HepG2 (cell line): ENCODE measurements at regions not wholly inside any gene's neighbourhood (a gene's known extent, or its start where the extent isn't known, plus 50 kb on each side); places are given as distances from the start of the nearest gene placed in this dataset.

ENCODE experiments used
- REL ChIP-seq: sonication (generic); formaldehyde crosslinking; conservative IDR thresholded peaks from 2 replicates; pipeline ENCODE4 v1.8.0; 2022; ENCODE audit warnings: mild to moderate bottlenecking, missing genetic modification reagents, moderate library complexity
- RFX3 ChIP-seq: IDR thresholded peaks from 2 replicates; pipeline ENCODE4 v1.6.1; 2016; ENCODE audit warnings: missing biosample characterization, missing genetic modification reagents
- RNF2 ChIP-seq: fragments of 450-650 bp; conservative IDR thresholded peaks from 2 replicates; pipeline ENCODE4 v1.6.1; 2016; ENCODE audit warnings: low read depth
- SP2 ChIP-seq: sonication (generic); formaldehyde crosslinking; IDR thresholded peaks from 2 replicates; pipeline ENCODE4 v1.5.1; 2020; ENCODE audit warnings: mild to moderate bottlenecking, missing genetic modification reagents
- TP53 ChIP-seq: sonication (generic); formaldehyde crosslinking; conservative IDR thresholded peaks from 2 replicates; pipeline ENCODE4 v1.4.0; 2020; ENCODE audit warnings: missing genetic modification reagents
- ZNF737 ChIP-seq: sonication (generic); formaldehyde crosslinking; IDR thresholded peaks from 2 replicates; pipeline ENCODE4 v1.5.0; 2020; ENCODE audit warnings: missing genetic modification reagents, mild to moderate bottlenecking, borderline replicate concordance
- ZZZ3 ChIP-seq: sonication (generic); formaldehyde crosslinking; IDR thresholded peaks from 2 replicates; pipeline ENCODE4 v1.4.0; 2020; ENCODE audit warnings: missing genetic modification reagents, mild to moderate bottlenecking, borderline replicate concordance
- TF ChIP-seq, protein P1 (sequence below): sonication (generic); formaldehyde crosslinking; IDR thresholded peaks from 2 replicates; pipeline ENCODE4 v1.4.0; 2020; ENCODE audit warnings: missing genetic modification reagents
- TF ChIP-seq, protein P2 (sequence below), 2 experiments: IDR thresholded peaks; 2 replicates each; pipeline ENCODE4 v1.6.1; 2011 to 2012; ENCODE audit warnings: low read length in 2 of 2, borderline replicate concordance in 1 of 2, low read depth in 1 of 2, mild to moderate bottlenecking in 1 of 2, moderate library complexity in 1 of 2
- TF ChIP-seq, protein P3 (sequence below): sonication (generic); formaldehyde crosslinking; IDR thresholded peaks from 2 replicates; pipeline ENCODE4 v1.5.0; 2020; ENCODE audit warnings: missing genetic modification reagents
- TF ChIP-seq, protein P4 (sequence below): sonication (generic); formaldehyde crosslinking; IDR thresholded peaks from 2 replicates; pipeline ENCODE4 v1.8.1; 2022; ENCODE audit warnings: low read depth, mild to moderate bottlenecking, missing genetic modification reagents
- TF ChIP-seq, protein P5 (sequence below), 2 experiments: sonication (generic) in 1 of 2; formaldehyde crosslinking in 1 of 2; IDR thresholded peaks; 2 replicates each; pipeline versions ENCODE4 v1.4.0 to v1.6.1; 2018 to 2020; ENCODE audit warnings: missing genetic modification reagents in 2 of 2, borderline replicate concordance in 1 of 2, low read depth in 1 of 2, mild to moderate bottlenecking in 1 of 2, missing biosample characterization in 1 of 2

DNA sequence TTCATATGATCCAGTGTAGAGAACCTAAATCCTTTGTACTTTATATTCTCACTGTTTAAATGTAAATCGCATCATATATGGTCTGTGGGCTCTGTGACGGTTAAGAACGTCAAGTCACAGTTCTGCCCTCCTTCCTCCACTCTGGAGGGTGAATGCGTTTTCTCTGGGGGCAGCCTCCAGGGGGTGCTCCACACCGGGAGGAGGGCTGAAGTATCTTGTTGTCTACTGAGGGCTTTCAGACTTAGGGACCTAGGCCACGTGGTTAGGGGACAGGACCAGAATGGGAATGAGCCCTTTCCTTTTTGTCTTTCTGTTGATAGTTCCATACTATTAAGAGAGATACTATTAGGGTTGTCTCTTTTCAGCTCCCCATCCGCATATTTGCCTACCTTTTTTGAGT, 504.9 kb downstream of the FGF9 start:
- no peak for TF ChIP-seq RFX3
- TF ChIP-seq, protein P1, sequence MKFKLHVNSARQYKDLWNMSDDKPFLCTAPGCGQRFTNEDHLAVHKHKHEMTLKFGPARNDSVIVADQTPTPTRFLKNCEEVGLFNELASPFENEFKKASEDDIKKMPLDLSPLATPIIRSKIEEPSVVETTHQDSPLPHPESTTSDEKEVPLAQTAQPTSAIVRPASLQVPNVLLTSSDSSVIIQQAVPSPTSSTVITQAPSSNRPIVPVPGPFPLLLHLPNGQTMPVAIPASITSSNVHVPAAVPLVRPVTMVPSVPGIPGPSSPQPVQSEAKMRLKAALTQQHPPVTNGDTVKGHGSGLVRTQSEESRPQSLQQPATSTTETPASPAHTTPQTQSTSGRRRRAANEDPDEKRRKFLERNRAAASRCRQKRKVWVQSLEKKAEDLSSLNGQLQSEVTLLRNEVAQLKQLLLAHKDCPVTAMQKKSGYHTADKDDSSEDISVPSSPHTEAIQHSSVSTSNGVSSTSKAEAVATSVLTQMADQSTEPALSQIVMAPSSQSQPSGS (CRISPR knock-in tag), result no peak
- TF ChIP-seq, protein P2, sequence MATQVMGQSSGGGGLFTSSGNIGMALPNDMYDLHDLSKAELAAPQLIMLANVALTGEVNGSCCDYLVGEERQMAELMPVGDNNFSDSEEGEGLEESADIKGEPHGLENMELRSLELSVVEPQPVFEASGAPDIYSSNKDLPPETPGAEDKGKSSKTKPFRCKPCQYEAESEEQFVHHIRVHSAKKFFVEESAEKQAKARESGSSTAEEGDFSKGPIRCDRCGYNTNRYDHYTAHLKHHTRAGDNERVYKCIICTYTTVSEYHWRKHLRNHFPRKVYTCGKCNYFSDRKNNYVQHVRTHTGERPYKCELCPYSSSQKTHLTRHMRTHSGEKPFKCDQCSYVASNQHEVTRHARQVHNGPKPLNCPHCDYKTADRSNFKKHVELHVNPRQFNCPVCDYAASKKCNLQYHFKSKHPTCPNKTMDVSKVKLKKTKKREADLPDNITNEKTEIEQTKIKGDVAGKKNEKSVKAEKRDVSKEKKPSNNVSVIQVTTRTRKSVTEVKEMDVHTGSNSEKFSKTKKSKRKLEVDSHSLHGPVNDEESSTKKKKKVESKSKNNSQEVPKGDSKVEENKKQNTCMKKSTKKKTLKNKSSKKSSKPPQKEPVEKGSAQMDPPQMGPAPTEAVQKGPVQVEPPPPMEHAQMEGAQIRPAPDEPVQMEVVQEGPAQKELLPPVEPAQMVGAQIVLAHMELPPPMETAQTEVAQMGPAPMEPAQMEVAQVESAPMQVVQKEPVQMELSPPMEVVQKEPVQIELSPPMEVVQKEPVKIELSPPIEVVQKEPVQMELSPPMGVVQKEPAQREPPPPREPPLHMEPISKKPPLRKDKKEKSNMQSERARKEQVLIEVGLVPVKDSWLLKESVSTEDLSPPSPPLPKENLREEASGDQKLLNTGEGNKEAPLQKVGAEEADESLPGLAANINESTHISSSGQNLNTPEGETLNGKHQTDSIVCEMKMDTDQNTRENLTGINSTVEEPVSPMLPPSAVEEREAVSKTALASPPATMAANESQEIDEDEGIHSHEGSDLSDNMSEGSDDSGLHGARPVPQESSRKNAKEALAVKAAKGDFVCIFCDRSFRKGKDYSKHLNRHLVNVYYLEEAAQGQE (IDR thresholded peaks at IDR 0.05; ENCODE audit: borderline replicate concordance in 1 of 2, low read depth in 1 of 2, low read length in 2 of 2), result no peak
- TF ChIP-seq ZNF737 (CRISPR knock-in tag), result no peak
- no peak for TF ChIP-seq TP53 (CRISPR knock-in tag)
- TF ChIP-seq, protein P3, sequence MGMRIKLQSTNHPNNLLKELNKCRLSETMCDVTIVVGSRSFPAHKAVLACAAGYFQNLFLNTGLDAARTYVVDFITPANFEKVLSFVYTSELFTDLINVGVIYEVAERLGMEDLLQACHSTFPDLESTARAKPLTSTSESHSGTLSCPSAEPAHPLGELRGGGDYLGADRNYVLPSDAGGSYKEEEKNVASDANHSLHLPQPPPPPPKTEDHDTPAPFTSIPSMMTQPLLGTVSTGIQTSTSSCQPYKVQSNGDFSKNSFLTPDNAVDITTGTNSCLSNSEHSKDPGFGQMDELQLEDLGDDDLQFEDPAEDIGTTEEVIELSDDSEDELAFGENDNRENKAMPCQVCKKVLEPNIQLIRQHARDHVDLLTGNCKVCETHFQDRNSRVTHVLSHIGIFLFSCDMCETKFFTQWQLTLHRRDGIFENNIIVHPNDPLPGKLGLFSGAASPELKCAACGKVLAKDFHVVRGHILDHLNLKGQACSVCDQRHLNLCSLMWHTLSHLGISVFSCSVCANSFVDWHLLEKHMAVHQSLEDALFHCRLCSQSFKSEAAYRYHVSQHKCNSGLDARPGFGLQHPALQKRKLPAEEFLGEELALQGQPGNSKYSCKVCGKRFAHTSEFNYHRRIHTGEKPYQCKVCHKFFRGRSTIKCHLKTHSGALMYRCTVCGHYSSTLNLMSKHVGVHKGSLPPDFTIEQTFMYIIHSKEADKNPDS (CRISPR knock-in tag), result no peak
- no peak for TF ChIP-seq RNF2
- TF ChIP-seq REL (CRISPR knock-in tag), result no peak
- TF ChIP-seq SP2 (CRISPR knock-in tag), result no peak
- TF ChIP-seq, protein P4, sequence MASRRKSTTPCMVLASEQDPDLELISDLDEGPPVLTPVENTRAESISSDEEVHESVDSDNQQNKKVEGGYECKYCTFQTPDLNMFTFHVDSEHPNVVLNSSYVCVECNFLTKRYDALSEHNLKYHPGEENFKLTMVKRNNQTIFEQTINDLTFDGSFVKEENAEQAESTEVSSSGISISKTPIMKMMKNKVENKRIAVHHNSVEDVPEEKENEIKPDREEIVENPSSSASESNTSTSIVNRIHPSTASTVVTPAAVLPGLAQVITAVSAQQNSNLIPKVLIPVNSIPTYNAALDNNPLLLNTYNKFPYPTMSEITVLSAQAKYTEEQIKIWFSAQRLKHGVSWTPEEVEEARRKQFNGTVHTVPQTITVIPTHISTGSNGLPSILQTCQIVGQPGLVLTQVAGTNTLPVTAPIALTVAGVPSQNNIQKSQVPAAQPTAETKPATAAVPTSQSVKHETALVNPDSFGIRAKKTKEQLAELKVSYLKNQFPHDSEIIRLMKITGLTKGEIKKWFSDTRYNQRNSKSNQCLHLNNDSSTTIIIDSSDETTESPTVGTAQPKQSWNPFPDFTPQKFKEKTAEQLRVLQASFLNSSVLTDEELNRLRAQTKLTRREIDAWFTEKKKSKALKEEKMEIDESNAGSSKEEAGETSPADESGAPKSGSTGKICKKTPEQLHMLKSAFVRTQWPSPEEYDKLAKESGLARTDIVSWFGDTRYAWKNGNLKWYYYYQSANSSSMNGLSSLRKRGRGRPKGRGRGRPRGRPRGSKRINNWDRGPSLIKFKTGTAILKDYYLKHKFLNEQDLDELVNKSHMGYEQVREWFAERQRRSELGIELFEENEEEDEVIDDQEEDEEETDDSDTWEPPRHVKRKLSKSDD (CRISPR knock-in tag), result no peak
- TF ChIP-seq, protein P5, sequence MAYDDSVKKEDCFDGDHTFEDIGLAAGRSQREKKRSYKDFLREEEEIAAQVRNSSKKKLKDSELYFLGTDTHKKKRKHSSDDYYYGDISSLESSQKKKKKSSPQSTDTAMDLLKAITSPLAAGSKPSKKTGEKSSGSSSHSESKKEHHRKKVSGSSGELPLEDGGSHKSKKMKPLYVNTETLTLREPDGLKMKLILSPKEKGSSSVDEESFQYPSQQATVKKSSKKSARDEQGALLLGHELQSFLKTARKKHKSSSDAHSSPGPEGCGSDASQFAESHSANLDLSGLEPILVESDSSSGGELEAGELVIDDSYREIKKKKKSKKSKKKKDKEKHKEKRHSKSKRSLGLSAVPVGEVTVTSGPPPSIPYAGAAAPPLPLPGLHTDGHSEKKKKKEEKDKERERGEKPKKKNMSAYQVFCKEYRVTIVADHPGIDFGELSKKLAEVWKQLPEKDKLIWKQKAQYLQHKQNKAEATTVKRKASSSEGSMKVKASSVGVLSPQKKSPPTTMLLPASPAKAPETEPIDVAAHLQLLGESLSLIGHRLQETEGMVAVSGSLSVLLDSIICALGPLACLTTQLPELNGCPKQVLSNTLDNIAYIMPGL (CRISPR knock-in tag; IDR thresholded peaks at IDR 0.05; ENCODE audit: borderline replicate concordance in 1 of 2, low read depth in 1 of 2), result no peak
- TF ChIP-seq ZZZ3 (CRISPR knock-in tag), result no peak
